SKM-1 treated with dmso at 0.1 percent for 144 hours (cell line): ENCODE measurements at regions not wholly inside any gene's neighbourhood (a gene's known extent, or its start where the extent isn't known, plus 50 kb on each side); places are given as distances from the start of the nearest gene placed in this dataset.
"Not testable (repeated sequence)": the region's sequence is repeated elsewhere in the genome, so short reads cannot be mapped to it uniquely, and the experiment has no call there.

Experiments
- DNase-seq: peaks from one replicate; lab custom pipeline; 2025; ENCODE audit not compliant: unreplicated experiment; lab: John Stamatoyannopoulos, UW

DNA sequence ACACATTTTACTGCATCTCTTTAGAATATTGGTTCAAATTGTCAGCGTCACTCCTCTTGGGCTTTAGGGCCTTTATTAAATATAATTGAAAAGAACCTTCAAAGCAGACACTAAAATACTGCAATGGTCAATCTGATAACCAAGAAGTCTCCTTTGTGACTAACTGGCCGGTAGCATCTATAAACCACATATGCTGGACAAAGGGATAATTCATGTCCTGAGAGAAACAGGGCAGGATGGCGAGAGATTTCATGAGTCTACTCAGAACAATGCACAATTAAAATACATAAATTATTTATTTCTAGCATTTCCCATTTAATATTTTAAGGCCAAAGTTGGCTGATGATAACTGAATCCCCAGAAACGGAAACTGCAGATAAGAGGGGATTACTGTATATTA lies 1083.4 kb upstream of the CDH18 start:
- DNase-seq: no peak

DNA sequence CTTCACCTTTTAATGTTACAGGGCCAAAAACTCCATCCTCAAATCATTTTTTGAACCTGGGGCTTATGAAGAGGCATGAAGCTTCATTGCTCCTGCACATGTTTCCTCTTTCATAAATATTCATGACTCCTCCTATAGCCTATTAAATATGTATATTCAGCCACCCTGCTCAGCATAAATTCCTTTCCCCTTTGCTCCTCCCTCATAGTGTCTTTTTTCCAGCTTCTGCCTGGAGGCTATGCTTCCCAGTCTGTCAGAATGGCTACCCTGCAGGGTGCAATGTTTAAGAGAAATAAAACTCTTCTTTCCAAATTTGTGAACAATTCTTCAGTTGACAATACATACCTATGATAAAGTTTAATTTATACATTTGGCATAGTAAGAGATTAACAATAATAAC lies 1082.9 kb upstream of the CDH18 start:
- no peak for DNase-seq

DNA sequence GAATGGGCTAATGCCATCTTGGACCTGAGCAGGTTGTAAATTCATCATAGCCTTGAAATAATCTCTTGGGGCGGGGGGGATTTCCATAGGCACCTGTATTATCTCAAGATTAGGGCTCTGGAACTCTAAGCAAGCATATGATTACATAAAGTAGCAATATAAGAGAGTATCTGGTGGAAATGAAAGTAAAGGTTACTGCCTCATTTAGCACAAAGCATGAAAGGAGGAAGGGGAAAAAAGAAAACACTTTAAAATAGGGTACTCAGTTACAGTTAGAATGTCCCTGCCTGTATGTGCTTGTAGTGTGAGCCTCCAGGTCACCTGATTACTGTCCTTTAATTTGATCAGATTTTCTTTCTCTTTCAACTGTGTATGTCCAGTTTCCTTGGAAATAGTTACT lies 1079.7 kb upstream of the CDH18 start:
- DNase-seq: no peak

DNA sequence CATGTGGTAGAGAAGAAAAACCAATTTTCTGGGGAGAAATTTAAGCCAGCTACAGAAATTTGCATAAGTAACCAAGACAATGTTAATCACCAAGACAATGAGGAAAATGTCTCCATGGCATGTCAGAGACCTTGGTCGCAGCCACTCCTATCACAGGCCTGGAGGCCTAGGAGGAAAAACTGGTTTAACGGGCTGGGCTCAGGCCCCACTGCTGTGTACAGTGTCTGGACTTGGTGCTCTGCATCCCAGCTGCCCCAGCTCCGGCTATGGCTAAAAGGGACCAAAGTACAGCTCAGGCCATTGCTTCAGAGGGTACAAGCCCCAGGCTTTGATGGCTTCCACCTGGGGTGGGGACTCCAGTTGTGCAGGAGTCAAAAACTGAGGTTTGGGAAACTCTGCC lies 1075.1 kb upstream of the CDH18 start:
- no peak for DNase-seq

DNA sequence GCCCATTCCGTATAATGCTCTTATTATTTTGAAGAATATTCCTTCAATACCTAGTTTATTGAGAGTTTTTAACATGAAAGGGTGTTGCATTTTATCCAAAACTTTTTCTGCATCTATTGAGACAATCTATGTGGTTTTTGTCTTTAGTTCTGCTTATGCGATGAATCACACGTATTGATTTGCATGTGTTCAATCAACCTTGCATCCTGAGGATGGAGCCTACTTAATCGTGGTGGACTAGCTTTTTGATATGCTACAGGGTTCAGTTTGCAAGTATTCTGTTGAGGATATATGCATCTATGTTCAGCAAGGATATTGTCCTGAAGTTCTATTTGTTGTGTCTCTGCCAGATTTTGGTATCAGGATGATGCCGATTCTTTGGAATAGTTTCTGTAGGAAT lies 1070.3 kb upstream of the CDH18 start:
- no peak for DNase-seq

DNA sequence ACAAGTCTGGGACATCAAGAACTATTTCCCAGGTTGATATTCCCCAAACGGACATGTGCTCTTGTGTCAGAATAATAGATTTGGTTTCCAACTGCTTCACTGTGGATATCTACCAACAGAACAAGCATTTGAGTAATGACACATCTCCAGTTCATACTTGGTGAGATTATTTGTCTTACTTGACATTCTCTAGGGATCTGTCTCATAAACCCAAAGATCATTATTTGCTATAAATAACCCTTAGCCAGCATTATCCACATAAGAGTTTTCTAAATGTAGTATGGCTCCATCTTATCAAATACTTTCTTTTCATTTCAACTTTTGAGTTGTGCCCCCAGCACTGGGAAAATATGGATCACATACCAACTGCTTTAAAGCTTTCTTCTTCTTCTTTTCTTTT lies 1063.9 kb upstream of the CDH18 start:
- DNase-seq: no peak

DNA sequence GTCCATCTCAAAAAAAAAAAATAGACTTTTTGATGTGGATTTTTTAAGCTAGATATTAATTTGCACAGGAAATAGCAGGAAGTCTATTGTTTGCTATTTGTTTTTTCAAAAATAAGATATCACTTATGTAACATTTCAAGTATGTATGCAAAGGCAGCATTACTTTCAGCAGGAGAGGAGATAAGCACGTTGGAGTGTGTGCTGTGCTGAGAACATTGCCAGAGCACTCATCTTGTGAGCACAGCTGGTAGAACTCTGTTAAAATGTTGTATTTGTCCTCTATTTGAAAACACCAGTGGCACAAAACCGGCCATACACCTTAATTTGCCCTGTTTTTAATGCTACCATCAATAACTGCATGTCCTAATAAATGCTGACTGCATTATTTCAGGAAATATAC lies 1061.9 kb upstream of the CDH18 start:
- no peak for DNase-seq

DNA sequence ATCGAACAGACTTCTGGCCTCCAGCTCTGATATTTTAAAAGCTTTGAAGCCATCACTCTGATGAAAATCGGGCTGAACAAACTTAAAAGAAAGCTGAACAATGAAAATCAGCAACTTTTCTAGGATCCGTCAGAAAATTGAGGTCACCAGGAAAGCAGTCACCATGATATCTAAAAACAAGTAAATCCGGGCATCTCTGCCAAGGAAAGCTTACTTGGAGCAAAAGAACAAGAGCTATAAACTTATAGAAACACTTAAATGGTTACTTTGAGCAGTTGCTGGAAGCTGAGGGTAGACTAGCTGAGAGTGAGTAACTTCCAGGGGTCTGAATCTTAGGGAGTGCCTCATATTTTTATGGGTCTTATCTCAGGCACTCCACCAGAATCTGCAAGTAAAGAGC lies 1043.0 kb upstream of the CDH18 start:
- DNase-seq: no peak

DNA sequence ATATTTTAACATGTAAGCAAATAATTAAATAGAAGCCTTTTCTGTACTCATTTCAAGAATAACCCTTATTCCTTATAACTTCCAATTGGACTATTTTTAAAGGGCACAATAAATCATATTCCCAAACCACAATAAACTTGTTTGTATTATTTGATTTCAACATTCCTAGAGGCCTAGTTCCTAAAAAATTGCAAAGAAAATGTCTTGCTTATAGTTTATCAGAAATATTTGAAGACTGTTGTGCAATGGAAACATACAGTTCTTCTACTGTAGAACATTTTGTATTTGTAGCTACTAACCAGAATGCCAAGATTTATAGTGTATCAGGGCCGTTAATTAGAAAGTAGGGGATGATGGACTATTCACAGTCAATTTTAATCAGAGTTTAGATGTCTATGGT lies 1037.0 kb upstream of the CDH18 start:
- DNase-seq: no peak

DNA sequence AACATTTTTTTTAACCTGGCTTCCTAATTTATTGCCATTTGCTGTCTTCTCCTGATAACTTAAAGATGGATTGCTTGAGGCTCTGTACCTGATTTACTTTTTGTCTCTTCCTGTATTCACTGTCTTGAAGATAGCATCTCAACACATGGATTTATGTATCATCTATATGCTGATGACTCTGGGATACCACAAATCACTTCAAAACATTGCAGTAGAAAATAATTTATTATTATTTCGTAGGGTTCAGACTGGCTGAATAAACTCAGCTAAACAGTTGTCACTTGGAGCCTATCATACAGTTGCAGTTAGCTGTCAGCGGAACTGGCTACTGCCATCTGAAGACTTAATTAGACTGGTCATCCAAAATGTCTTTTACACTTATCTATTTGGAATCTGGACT lies 1025.2 kb upstream of the CDH18 start:
- DNase-seq: no peak

DNA sequence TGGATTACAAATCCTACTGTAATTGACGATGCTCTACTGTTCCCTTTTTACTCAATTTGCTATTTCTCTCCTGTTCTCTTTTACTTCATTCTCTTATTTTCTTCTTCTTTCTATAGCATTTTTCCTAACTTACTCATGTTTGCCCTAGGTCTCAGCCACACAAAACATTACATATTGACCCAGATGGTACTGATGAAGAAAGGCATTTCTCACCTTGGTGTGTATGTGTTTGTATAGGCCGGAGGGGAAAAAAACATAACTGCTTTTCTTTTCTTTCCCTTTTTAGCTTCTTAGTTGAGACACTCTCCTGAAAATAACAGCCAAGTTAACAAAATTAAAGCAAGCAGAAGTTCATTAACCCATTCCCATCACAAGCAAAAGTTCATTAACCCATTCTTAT lies 1019.8 kb upstream of the CDH18 start:
- DNase-seq: no peak

DNA sequence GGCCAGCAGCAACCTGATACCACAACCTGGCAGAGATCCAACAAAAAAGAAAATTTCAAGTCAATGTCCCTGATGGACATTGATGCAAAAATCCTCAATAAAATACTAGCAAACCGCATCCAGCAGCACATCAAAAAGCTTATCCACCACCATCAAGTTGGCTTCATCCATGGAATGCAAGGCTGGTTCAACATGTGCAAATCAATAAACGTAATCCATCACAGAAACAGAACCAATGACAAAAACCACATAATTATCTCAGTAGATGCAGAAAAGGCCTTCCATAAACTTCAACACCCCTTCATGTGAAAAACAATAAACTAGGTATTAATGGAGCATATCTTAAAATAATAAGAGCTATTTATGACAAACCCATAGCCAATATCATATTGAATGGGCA lies 1000.9 kb upstream of the CDH18 start:
- not testable (repeated sequence) for DNase-seq

DNA sequence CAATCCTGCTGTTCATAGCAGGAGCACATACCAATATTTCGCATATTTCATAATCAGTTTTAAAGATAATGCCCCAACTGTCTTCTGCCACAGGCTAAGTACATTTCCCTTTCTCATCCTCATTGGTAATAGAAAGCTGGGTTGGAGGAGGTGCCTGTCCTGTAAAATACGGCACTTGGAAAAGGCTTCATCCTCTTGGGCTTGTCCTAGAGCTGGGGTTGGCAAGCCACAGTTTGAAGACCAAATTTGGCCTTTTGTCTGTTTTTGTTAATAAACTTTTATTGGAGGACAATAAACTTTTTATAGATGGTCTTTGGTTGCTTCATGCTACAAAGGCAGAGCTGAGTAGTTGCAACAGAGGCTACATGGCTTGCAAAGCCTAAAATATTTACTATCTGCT lies 997.8 kb upstream of the CDH18 start:
- DNase-seq: no peak

DNA sequence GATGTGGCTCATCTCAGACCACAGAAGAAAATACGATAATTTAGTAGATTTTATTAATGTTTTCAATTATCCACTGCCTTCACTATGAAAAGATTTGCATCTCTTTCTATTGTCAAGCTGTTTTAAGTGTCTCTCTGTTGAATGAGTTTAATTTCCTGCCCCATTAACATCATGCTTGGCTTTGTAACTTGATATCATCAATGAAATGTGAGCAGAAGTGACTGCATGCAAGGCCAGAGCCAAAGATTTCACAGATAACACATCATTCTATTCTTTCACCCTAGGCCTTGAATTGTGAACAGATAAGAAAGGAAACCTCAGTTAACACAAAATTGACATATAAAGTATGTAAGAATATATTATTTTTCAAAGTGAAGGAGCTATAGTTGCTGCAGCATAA lies 986.4 kb upstream of the CDH18 start:
- no peak for DNase-seq

DNA sequence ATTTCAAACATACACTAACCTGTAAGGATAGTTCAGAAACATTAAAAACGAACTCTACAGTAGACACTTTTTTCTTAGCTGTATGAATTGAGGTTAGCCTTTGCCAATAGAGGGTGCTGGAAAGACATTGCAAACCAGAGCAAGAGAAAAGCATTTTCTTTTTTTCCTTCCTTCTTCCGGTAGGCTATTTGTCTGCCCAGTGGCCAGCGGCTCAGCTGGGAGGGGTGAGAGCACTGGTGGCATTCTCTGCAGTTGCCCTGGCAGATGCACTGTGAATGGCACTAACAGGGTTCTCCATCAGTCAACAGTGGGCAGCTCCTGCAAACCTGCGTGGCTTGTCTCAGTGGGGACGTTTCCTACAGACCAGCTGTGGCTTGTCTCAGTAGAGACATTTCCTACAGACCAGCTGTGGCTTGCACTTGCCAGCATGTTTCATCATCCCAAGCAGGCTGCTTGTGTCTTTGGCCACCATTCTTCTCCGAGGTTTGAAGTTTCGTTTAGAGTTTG lies 984.5 kb upstream of the CDH18 start:
- DNase-seq: no peak

DNA sequence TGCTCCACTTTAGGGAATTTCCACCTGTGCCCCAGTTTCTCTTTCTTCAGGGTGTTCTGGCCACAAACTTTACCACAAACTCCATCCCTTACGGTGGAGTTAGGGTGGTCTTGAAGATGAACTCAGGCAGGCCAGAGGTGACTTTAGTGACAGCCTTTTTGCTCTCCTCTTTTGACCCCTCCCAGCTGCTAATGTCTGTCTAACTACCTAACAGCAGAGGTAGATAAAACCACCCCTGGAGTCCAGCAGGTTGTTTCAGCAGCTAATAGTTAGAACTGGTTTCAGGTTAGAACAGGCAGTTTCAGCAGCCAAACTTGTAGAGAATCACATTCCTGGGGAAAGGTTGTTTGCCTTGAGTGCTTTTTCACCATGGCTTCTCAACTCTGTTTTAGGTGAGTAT lies 971.3 kb upstream of the CDH18 start:
- no peak for DNase-seq

DNA sequence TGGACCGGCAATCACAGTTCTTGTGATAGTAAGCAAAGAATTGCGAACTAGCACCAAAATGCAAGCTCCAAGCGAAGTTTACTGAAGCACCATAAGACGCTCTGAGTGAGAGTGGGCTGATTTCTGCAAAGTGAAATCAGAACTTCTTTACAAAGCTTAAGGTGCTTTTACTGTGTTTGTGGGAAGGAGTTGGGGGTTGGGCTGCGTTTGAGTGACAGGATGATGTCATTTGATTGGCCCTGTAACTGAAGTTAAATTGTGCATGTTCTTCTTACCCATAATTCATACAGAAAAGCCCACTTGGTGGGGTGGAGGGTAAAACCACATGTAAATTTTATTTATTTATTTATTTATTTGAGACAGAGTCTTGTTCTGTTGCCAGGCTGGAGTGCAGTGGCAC lies 970.6 kb upstream of the CDH18 start:
- no peak for DNase-seq

DNA sequence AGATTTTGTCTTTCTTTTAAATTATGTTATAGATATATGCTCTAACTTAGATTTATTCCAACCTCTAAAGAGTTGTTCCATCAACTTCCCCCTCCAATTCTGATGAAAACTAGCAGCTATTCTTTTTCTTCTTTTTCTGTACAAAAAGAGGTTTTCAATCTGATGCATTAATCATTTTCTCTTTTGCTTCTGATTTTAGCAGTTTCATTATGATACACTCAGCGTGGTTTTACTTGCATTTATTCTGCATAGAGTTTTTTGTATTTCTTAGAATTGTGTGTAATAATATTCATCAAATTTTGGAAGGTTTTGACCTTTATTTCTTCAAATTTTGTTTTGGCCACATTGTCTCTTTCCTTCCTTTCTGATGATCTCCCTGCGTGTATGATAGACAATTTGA lies 968.1 kb upstream of the CDH18 start:
- no peak for DNase-seq

DNA sequence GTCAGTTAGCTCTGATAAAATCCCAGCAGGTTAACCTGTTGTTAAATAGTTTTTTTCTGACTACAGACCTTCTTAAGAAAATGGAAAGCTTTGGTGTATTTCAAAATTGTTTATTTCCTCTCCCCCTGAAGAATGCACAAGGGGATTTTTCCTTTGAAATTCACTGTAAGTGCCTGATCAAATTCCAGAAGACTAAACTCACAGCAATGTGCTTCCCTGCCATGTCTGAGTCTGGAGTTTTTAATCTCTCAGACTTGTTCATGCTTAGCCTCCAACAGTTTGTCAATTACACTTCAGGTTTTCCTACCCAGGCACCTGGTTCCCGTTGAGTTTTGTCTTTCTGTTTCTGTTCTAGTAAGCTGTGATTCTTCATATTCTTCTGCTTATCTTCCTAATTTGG lies 961.6 kb upstream of the CDH18 start:
- DNase-seq: no peak

DNA sequence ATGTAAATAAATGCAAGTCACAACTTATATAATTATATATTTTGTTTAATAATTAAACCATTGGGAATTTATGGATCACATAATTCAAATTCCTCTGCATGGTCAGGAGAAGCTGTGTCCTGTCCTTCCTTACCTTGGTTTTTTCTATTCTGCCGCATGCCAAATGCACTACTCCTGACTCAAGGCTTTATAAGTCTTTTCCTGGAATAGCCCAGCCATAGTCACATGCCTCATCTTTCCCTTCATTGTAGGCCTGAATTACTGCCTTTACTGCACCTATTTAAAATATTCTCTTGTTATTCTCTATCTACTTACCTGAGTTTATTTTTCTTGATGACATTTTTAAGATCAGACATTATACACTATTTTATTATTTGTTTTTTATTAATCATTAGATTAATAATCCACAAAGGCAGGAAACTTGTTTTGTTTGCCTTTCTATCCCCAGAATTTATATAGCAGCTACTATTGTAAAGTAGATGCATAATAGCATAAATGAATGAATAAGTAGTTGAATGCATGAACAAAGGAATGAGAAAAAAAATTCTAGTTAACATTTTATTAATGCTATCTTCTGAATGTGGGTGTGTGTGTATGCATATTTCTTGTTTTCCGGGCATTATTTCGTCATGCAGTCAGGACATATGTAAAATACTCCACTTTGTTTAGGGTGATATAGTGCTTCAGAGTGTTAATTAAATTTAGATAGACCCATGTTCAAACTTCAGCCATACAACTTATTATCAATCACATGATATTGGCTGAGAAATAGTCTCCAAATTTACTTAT lies 955.4 kb upstream of the CDH18 start:
- not testable (repeated sequence) for DNase-seq

DNA sequence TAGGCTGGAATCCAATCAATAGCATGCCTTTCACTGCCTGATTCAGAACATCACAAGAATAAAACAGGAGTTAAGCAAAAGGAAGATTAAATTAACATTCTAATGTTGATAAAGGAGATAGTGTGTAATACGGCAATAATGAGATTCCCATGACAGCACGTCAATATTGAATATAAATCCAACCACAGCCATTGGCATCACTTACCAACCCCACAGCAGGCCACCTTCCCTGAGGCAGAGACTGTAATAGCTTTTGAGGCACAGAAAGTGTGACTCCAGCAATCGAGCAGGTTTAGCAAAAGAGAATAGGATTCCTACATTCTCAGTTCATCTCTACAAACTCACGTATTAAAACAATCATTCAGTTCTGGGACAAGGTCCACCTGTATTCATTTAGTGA lies 954.6 kb upstream of the CDH18 start:
- DNase-seq: not testable (repeated sequence)

DNA sequence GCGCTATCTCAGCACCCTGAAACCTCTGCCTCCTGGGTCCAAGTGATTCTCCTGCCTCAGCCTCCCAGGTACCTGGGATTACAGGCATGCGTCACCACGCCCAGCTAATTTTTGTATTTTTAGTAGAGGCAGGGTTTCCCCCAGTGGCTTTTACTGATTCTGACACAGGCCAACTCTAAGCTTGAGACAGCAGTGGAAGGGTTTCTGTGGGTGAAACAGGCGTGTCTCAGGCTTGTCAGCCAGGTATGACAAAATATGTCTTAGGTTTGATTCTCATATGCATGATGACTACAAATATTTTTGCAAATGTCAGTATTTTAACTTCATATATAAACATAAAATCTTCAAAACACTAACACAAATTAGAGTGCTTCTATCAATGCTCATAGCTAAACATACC lies 952.8 kb upstream of the CDH18 start:
- not testable (repeated sequence) for DNase-seq

DNA sequence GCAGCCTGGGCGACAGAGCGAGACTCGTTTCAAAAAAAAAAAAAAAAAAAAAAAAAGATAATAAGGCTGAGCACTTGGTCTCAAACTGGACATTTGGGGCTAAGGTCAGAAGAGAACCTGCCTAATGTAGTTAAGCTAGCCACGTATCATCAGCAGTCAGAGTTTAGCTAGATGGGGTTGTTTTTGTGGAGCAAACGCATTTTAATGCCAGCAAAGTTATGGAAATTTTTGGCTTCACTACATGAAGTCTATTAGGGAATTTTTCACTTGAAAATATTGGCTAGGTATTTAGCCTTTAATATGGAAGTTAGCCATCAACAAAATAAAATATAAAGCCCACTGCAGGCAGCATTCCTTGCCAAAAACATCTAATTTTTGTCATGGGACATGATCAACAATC lies 902.9 kb upstream of the CDH18 start:
- DNase-seq: not testable (repeated sequence)
